ENCODE measurements at regions not wholly inside any gene's neighbourhood (a gene's known extent, or its start where the extent isn't known, plus 50 kb on each side); places are given as distances from the start of the nearest gene placed in this dataset.

DNA sequence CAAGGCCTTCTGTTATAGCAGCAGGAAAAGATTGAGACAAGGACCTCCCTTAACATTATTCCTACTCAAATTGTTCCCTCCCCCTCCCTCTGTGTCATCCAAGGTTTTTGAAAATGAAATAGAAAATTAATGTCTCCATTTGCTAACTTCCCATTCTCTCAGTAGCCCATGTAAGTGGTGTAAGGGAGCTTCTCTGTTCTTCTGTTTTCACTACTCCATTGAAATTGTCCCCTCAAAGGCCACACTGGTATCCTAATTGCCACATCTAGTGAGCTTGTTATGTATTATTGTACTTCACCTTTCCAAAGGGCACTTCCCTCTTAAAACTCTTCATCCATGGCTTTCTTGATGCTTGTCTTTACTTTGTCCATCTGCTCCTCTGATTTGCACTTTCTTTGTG, 131.2 kb upstream of the PIK3R1 start:
- TF ChIP-seq, protein P1, sequence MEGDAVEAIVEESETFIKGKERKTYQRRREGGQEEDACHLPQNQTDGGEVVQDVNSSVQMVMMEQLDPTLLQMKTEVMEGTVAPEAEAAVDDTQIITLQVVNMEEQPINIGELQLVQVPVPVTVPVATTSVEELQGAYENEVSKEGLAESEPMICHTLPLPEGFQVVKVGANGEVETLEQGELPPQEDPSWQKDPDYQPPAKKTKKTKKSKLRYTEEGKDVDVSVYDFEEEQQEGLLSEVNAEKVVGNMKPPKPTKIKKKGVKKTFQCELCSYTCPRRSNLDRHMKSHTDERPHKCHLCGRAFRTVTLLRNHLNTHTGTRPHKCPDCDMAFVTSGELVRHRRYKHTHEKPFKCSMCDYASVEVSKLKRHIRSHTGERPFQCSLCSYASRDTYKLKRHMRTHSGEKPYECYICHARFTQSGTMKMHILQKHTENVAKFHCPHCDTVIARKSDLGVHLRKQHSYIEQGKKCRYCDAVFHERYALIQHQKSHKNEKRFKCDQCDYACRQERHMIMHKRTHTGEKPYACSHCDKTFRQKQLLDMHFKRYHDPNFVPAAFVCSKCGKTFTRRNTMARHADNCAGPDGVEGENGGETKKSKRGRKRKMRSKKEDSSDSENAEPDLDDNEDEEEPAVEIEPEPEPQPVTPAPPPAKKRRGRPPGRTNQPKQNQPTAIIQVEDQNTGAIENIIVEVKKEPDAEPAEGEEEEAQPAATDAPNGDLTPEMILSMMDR (IDR thresholded peaks at IDR 0.05; ENCODE audit: low read depth, low read length, missing input control) = no peak
- TF ChIP-seq, protein P2, sequence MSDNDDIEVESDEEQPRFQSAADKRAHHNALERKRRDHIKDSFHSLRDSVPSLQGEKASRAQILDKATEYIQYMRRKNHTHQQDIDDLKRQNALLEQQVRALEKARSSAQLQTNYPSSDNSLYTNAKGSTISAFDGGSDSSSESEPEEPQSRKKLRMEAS (IDR thresholded peaks at IDR 0.05) = no peak
- TF ChIP-seq, protein P3, sequence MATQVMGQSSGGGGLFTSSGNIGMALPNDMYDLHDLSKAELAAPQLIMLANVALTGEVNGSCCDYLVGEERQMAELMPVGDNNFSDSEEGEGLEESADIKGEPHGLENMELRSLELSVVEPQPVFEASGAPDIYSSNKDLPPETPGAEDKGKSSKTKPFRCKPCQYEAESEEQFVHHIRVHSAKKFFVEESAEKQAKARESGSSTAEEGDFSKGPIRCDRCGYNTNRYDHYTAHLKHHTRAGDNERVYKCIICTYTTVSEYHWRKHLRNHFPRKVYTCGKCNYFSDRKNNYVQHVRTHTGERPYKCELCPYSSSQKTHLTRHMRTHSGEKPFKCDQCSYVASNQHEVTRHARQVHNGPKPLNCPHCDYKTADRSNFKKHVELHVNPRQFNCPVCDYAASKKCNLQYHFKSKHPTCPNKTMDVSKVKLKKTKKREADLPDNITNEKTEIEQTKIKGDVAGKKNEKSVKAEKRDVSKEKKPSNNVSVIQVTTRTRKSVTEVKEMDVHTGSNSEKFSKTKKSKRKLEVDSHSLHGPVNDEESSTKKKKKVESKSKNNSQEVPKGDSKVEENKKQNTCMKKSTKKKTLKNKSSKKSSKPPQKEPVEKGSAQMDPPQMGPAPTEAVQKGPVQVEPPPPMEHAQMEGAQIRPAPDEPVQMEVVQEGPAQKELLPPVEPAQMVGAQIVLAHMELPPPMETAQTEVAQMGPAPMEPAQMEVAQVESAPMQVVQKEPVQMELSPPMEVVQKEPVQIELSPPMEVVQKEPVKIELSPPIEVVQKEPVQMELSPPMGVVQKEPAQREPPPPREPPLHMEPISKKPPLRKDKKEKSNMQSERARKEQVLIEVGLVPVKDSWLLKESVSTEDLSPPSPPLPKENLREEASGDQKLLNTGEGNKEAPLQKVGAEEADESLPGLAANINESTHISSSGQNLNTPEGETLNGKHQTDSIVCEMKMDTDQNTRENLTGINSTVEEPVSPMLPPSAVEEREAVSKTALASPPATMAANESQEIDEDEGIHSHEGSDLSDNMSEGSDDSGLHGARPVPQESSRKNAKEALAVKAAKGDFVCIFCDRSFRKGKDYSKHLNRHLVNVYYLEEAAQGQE (IDR thresholded peaks at IDR 0.05) = no peak
- TF ChIP-seq TAF1 (conservative IDR thresholded peaks at IDR 0.05) (no peak), YY1 (IDR thresholded peaks at IDR 0.05) (no peak), HNF4A (conservative IDR thresholded peaks at IDR 0.05) (no peak), RAD21 (IDR thresholded peaks at IDR 0.05) (no peak), GABPA (IDR thresholded peaks at IDR 0.05 in 1 of 2, conservative IDR thresholded peaks at IDR 0.05 in 1 of 2) (no peak), SP1 (IDR thresholded peaks at IDR 0.05) (no peak), NR2F2 (IDR thresholded peaks at IDR 0.05) (no peak), HNF4G (IDR thresholded peaks at IDR 0.05) (no peak), EGR1 (IDR thresholded peaks at IDR 0.05; ENCODE audit: low read depth in 2 of 2) (no peak)
- TF ChIP-seq, protein P4, sequence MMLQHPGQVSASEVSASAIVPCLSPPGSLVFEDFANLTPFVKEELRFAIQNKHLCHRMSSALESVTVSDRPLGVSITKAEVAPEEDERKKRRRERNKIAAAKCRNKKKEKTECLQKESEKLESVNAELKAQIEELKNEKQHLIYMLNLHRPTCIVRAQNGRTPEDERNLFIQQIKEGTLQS (IDR thresholded peaks at IDR 0.05) = no peak

Data from liver (tissue), 3 donors.